Naive thymus-derived CD4-positive, alpha-beta T cell (primary cell): ENCODE measurements at regions not wholly inside any gene's neighbourhood (a gene's known extent, or its start where the extent isn't known, plus 50 kb on each side); places are given as distances from the start of the nearest gene placed in this dataset.
"Not testable (repeated sequence)": the region's sequence is repeated elsewhere in the genome, so short reads cannot be mapped to it uniquely, and the experiment has no call there.

Experiments used
- ATAC-seq: fragments of 150-1000 bp; cut with Tn5 transposase; 2 replicates; pipeline ENCODE4 v1.10.0; 2021; ENCODE audit warnings: mild to moderate bottlenecking, moderate library complexity
- CTCF ChIA-PET: fragments of 350-600 bp; sonication (Branson Sonifier 250); formaldehyde crosslinking; loops from one replicate; lab custom pipeline; 2021; ENCODE audit warnings: antibody characterized with exemption; lab: Charles Lee
- POLR2A ChIA-PET: fragments of 350-600 bp; sonication (Branson Sonifier 250); formaldehyde crosslinking; loops from one replicate; lab custom pipeline; 2021; ENCODE audit warnings: antibody characterized with exemption, inconsistent platforms; lab: Charles Lee
- DNase-seq, 9 donors: peaks; one replicate each; pipeline versions ENCODE4 v3.0.0 to v3.0.0-alpha.2; 2020 to 2022; ENCODE audit warnings: mixed read lengths in 1 of 9
- H3K27ac ChIP-seq: one replicate; pipeline ENCODE4 v1.7.0; 2013; ENCODE audit warnings: mild to moderate bottlenecking, low read depth, low read length, moderate library complexity
- H3K27me3 ChIP-seq, 2 donors: one replicate each; pipeline ENCODE4 v1.7.0; 2013; ENCODE audit warnings: low read length in 2 of 2, mild to moderate bottlenecking in 2 of 2, moderate library complexity in 2 of 2; ENCODE audit not compliant: control insufficient read depth in 2 of 2, insufficient read depth in 2 of 2
- H3K36me3 ChIP-seq, 3 experiments: 1 replicate in 2 of 3; 2 replicates in 1 of 3; pipeline ENCODE4 v1.7.0; 2013; ENCODE audit warnings: low read length in 3 of 3, mild to moderate bottlenecking in 3 of 3, moderate library complexity in 1 of 3; ENCODE audit not compliant: insufficient read depth in 3 of 3, control insufficient read depth in 2 of 3
- H3K4me1 ChIP-seq, 2 donors: one replicate each; pipeline ENCODE4 v1.7.0; 2013; ENCODE audit warnings: low read length in 2 of 2, mild to moderate bottlenecking in 2 of 2, moderate library complexity in 1 of 2; ENCODE audit not compliant: control insufficient read depth in 2 of 2, insufficient read depth in 2 of 2
- H3K4me3 ChIP-seq: 2 replicates; pipeline ENCODE4 v1.7.0; 2013; ENCODE audit warnings: mild to moderate bottlenecking, low read length
- H3K9me3 ChIP-seq, 3 experiments: 1 replicate in 2 of 3; 2 replicates in 1 of 3; pipeline ENCODE4 v1.7.0; 2013; ENCODE audit warnings: low read length in 3 of 3; ENCODE audit not compliant: control insufficient read depth in 2 of 3
- H3K27ac Mint-ChIP-seq, 9 donors: one replicate each; pipeline ENCODE4 v1.8.0; 2020 to 2022; ENCODE audit warnings: mixed read lengths in 9 of 9, mild to moderate bottlenecking in 8 of 9, moderate library complexity in 5 of 9, inconsistent platforms in 2 of 9
- H3K27me3 Mint-ChIP-seq, 5 donors: one replicate each; pipeline ENCODE4 v1.8.0; 2021 to 2022; ENCODE audit warnings: mixed read lengths in 5 of 5, mild to moderate bottlenecking in 1 of 5
- H3K36me3 Mint-ChIP-seq, 5 donors: one replicate each; pipeline ENCODE4 v1.8.0; 2020 to 2022; ENCODE audit warnings: mixed read lengths in 5 of 5, mild to moderate bottlenecking in 3 of 5, inconsistent platforms in 1 of 5
- H3K4me1 Mint-ChIP-seq, 7 donors: one replicate each; pipeline ENCODE4 v1.8.0; 2020 to 2022; ENCODE audit warnings: mixed read lengths in 7 of 7, mild to moderate bottlenecking in 3 of 7, inconsistent platforms in 1 of 7
- H3K4me3 Mint-ChIP-seq, 10 donors: one replicate each; pipeline ENCODE4 v1.8.0; 2020 to 2022; ENCODE audit warnings: mild to moderate bottlenecking in 10 of 10, mixed read lengths in 10 of 10, moderate library complexity in 6 of 10, inconsistent platforms in 2 of 10
- H3K9me3 Mint-ChIP-seq, 11 donors: one replicate each; pipeline ENCODE4 v1.8.0; 2020 to 2022; ENCODE audit warnings: mixed read lengths in 11 of 11, mild to moderate bottlenecking in 4 of 11, inconsistent platforms in 1 of 11, moderate library complexity in 1 of 11
- intact Hi-C, 2 donors: fragments of 100-400 bp; cut with micrococcal nuclease; formaldehyde crosslinking; loops; one replicate each; pipeline ENCODE4 v1.15.1; 2023

DNA sequence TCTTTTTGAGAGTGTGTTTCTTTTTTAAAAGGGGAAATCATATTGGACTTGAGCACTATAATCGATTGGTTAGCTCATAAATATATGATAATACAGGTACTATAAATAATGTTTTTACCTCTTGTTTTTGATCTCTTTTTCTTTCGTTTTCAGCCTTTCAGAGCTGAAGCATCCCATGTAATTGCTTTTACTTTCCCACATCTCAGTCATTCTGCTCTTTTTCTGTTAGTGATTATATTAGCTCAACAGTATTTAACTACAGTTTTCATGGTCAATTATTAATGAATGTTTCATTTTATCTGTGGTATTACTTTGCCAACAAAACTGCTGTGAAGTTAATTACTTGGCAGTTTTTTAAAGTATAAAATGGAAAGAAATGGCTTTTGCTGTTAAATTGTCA lies 811.1 kb downstream of the PRIM2 start:
- H3K27me3 ChIP-seq, POLR2A ChIA-PET, intact Hi-C loops, H3K4me3 ChIP-seq, H3K27ac ChIP-seq, H3K27ac Mint-ChIP-seq, H3K36me3 Mint-ChIP-seq, CTCF ChIA-PET, H3K4me1 ChIP-seq, H3K9me3 ChIP-seq, H3K27me3 Mint-ChIP-seq, H3K36me3 ChIP-seq, H3K4me1 Mint-ChIP-seq, DNase-seq, ATAC-seq, H3K4me3 Mint-ChIP-seq: not testable (repeated sequence)
- peaks cover 5 to 25% (median 9%) of the 10 kb centered on the region in 11 donors for H3K9me3 Mint-ChIP-seq

GRCh38 chr6:58129098-58129497 lies 811.7 kb downstream of the PRIM2 start:
- intact Hi-C loops, ATAC-seq, H3K4me3 ChIP-seq, H3K27ac ChIP-seq, H3K27me3 Mint-ChIP-seq, H3K4me3 Mint-ChIP-seq, DNase-seq, H3K27me3 ChIP-seq, POLR2A ChIA-PET, H3K4me1 Mint-ChIP-seq, H3K36me3 Mint-ChIP-seq, H3K4me1 ChIP-seq, H3K9me3 ChIP-seq, CTCF ChIA-PET, H3K27ac Mint-ChIP-seq, H3K36me3 ChIP-seq: not testable (repeated sequence)
- H3K9me3 Mint-ChIP-seq: peaks cover 5 to 28% (median 9%) of the 10 kb centered on the region in 11 donors

GRCh38 chr6:58139746-58140145 lies 822.3 kb downstream of the PRIM2 start:
- H3K36me3 Mint-ChIP-seq: not testable (repeated sequence)

DNA sequence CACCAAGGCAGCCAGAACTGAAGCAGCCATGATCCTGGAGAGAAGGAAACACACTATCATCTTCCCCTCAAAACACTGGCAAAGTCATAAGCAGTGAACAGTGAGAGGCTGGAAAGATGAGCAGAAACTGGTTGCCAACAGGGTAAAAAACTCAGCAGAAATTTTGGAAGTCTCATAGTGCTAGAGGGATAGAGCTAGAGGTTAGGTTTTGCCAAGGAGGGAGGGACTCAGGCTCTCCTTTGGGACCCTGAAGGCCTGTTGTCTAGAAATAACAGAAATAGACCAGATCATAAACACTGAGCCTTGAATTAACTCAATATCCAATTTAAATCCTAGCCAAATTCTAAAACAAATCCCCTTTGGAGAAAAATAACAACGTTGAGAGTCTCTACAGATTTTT lies 853.6 kb downstream of the PRIM2 start:
- H3K27ac ChIP-seq, H3K9me3 ChIP-seq, ATAC-seq, H3K36me3 Mint-ChIP-seq, H3K4me3 Mint-ChIP-seq, H3K27me3 Mint-ChIP-seq, H3K4me1 ChIP-seq, H3K27me3 ChIP-seq, intact Hi-C loops, H3K4me3 ChIP-seq, CTCF ChIA-PET, H3K9me3 Mint-ChIP-seq, H3K27ac Mint-ChIP-seq, DNase-seq, H3K4me1 Mint-ChIP-seq, H3K36me3 ChIP-seq, POLR2A ChIA-PET: not testable (repeated sequence)

More at GRCh38 chr6:58139746-58140145, 822.3 kb downstream of the PRIM2 start:
- H3K4me1 Mint-ChIP-seq, H3K4me3 Mint-ChIP-seq, H3K4me1 ChIP-seq, H3K36me3 ChIP-seq, DNase-seq, H3K9me3 ChIP-seq, H3K27me3 ChIP-seq, CTCF ChIA-PET, POLR2A ChIA-PET, H3K9me3 Mint-ChIP-seq, H3K27ac Mint-ChIP-seq, H3K27ac ChIP-seq, ATAC-seq, H3K4me3 ChIP-seq, H3K27me3 Mint-ChIP-seq, intact Hi-C loops: not testable (repeated sequence)

DNA sequence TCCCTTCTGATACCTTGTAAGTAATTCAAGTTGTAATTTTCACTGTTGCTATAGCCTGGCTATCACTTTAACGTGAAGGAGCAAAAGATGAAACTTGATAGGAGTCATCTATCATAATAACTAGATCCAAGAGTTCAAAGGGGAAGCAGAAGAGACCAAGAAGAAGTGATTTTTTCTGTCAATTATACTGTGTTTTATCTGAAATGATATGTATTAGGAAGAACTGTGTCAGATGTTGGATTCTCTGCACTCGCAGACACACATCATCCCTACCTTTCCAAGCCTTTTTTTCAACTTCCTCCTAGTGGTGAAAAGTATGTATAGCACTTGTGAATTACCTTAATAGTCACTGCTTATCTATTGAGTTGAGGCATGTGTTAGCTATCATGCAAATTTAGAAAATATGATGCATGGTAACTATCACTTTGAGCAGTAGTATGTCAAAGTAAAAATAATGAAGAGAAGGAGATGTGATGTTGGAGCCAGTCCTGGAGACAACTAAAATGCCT lies 864.2 kb downstream of the PRIM2 start:
- H3K36me3 Mint-ChIP-seq, DNase-seq, H3K4me3 Mint-ChIP-seq, H3K27ac Mint-ChIP-seq, H3K9me3 ChIP-seq, intact Hi-C loops, H3K4me1 Mint-ChIP-seq, H3K4me1 ChIP-seq, POLR2A ChIA-PET, H3K27me3 Mint-ChIP-seq, CTCF ChIA-PET, H3K4me3 ChIP-seq, H3K27me3 ChIP-seq, H3K36me3 ChIP-seq, ATAC-seq, H3K9me3 Mint-ChIP-seq, H3K27ac ChIP-seq: not testable (repeated sequence)

GRCh38 chr6:58185300-58185699 lies 867.9 kb downstream of the PRIM2 start:
- intact Hi-C loops, H3K27ac Mint-ChIP-seq, CTCF ChIA-PET, H3K4me1 Mint-ChIP-seq, H3K36me3 ChIP-seq, H3K4me3 Mint-ChIP-seq, H3K36me3 Mint-ChIP-seq, DNase-seq, H3K27me3 Mint-ChIP-seq, POLR2A ChIA-PET, H3K27me3 ChIP-seq, H3K4me1 ChIP-seq, H3K9me3 ChIP-seq, H3K27ac ChIP-seq, H3K4me3 ChIP-seq, ATAC-seq: not testable (repeated sequence)
- H3K9me3 Mint-ChIP-seq: peaks cover 0 to 12% (median 6%) of the 10 kb centered on the region in 11 donors

DNA sequence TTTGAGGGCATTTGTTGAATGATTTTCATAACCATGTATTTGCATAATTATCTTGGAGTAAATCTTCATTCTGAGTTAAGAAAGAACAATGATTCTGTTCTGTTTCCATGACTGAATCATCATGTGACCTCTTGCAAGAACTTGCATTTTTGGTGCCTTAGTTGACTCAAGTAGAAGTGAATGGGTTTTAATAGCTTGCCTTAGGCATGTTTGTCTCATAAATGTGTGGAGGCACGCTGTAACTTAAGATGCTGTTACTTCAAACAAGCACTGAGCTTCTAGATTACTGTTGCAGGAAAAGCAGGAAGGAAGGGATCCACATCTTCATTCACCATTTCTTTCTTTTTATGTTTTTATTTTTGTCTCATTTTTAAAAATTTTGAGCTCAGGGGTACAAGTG lies 875.8 kb downstream of the PRIM2 start:
- intact Hi-C loops, H3K36me3 ChIP-seq, H3K27me3 Mint-ChIP-seq, DNase-seq, H3K27ac ChIP-seq, H3K36me3 Mint-ChIP-seq, H3K4me3 ChIP-seq, H3K4me3 Mint-ChIP-seq, POLR2A ChIA-PET, H3K27ac Mint-ChIP-seq, H3K9me3 ChIP-seq, CTCF ChIA-PET, H3K27me3 ChIP-seq, H3K4me1 ChIP-seq, ATAC-seq, H3K4me1 Mint-ChIP-seq: not testable (repeated sequence)
- peaks cover 0 to 20% (median 7%) of the 10 kb centered on the region in 11 donors for H3K9me3 Mint-ChIP-seq
